H1 (cell line): ENCODE measurements at regions not wholly inside any gene's neighbourhood (a gene's known extent, or its start where the extent isn't known, plus 50 kb on each side); places are given as distances from the start of the nearest gene placed in this dataset.

Source experiments
- CTCF ChIA-PET: fragments of 300-600 bp; sonication (Branson Sonifier 250); formaldehyde crosslinking; loops from one replicate; lab custom pipeline; 2021; ENCODE audit not compliant: partially characterized antibody; lab: Charles Lee
- POLR2A ChIA-PET: fragments of 300-600 bp; sonication (Branson Sonifier 250); formaldehyde crosslinking; loops from one replicate; lab custom pipeline; 2021; ENCODE audit warnings: inconsistent platforms; ENCODE audit not compliant: partially characterized antibody; lab: Charles Lee
- DNase-seq, 2 experiments: peaks; one replicate each; pipeline versions ENCODE4 v3.0.0 to v3.0.0-alpha.2; 2010 to 2022; ENCODE audit warnings: low spot score in 2 of 2, low read depth in 1 of 2, mixed read lengths in 1 of 2
- FAIRE-seq: peaks from 2 replicates; lab custom pipeline; 2011; peaks lifted over from hg19 to GRCh38; lab: Jason Lieb, UNC
- H2AFZ ChIP-seq: 2 replicates; pipeline ENCODE4 v1.8.1; 2012; ENCODE audit warnings: low read length, inconsistent platforms
- H2AK5ac ChIP-seq: 2 replicates; pipeline ENCODE4 v1.6.1; 2013; ENCODE audit warnings: low read depth, low read length
- H2BK120ac ChIP-seq: replicated peaks from 2 replicates; pipeline ENCODE3; 2013; ENCODE audit warnings: low read depth, low read length, inconsistent platforms
- H2BK12ac ChIP-seq: 2 replicates; pipeline ENCODE4 v1.6.1; 2013; ENCODE audit warnings: low read depth, low read length
- H2BK15ac ChIP-seq: 2 replicates; pipeline ENCODE4 v1.6.1; 2013; ENCODE audit warnings: low read length
- H2BK20ac ChIP-seq: 2 replicates; pipeline ENCODE4 v1.6.1; 2013; ENCODE audit warnings: low read length
- H2BK5ac ChIP-seq: 2 replicates; pipeline ENCODE4 v1.6.1; 2013; ENCODE audit warnings: low read depth, low read length
- H3K14ac ChIP-seq: 2 replicates; pipeline ENCODE4 v1.6.1; 2013; ENCODE audit warnings: inconsistent platforms; ENCODE audit not compliant: insufficient read length
- H3K18ac ChIP-seq: 2 replicates; pipeline ENCODE4 v1.6.1; 2013; ENCODE audit warnings: low read length; ENCODE audit errors: extremely low read depth
- H3K23ac ChIP-seq: 2 replicates; pipeline ENCODE4 v1.6.1; 2013; ENCODE audit warnings: inconsistent platforms; ENCODE audit not compliant: insufficient read length
- H3K23me2 ChIP-seq: 2 replicates; pipeline ENCODE4 v1.6.1; 2013; ENCODE audit warnings: low read depth, low read length
- H3K27ac ChIP-seq: 2 replicates; pipeline ENCODE4 v1.6.1; 2011; ENCODE audit warnings: low read depth, low read length, inconsistent platforms
- H3K27me3 ChIP-seq, 4 experiments: replicated peaks in 1 of 4; 1 replicate in 1 of 4; 2 replicates in 3 of 4; pipeline versions ENCODE4 v1.6.1 to v1.8.1; 2011 to 2013; ENCODE audit warnings: low read length in 3 of 4, mild to moderate bottlenecking in 3 of 4, inconsistent platforms in 2 of 4, mixed read lengths in 2 of 4, moderate library complexity in 1 of 4; ENCODE audit not compliant: control insufficient read depth in 3 of 4, insufficient read depth in 3 of 4; ENCODE audit errors: extremely low read depth in 1 of 4
- H3K36me3 ChIP-seq, 4 experiments: 2 replicates each; pipeline versions ENCODE4 v1.6.1 to v1.8.1; 2011 to 2013; ENCODE audit warnings: mild to moderate bottlenecking in 4 of 4, low read length in 3 of 4, moderate library complexity in 2 of 4, control low read depth in 1 of 4, inconsistent platforms in 1 of 4; ENCODE audit not compliant: insufficient read depth in 4 of 4, control insufficient read depth in 2 of 4
- H3K4ac ChIP-seq: replicated peaks from 2 replicates; pipeline ENCODE3; 2013; ENCODE audit warnings: low read length, low read depth, mixed read lengths, inconsistent platforms; ENCODE audit not compliant: insufficient read length
- H3K4me1 ChIP-seq, 4 experiments: replicated peaks in 1 of 4; 1 replicate in 1 of 4; 2 replicates in 3 of 4; pipeline versions ENCODE4 v1.6.1 to v1.8.1; 2011 to 2013; ENCODE audit warnings: low read length in 3 of 4, inconsistent platforms in 2 of 4, mixed read lengths in 1 of 4; ENCODE audit not compliant: insufficient read depth in 4 of 4, control insufficient read depth in 3 of 4
- H3K4me2 ChIP-seq, 2 experiments: 2 replicates each; pipeline versions ENCODE4 v1.6.1 to v1.8.1; 2011 to 2013; ENCODE audit warnings: low read depth in 2 of 2, low read length in 2 of 2, control low read depth in 1 of 2, inconsistent platforms in 1 of 2, mild to moderate bottlenecking in 1 of 2; ENCODE audit not compliant: insufficient read depth in 1 of 2
- H3K4me3 ChIP-seq, 4 experiments: fragments of 200-600, 300-600 bp in 1 of 4; sonication (generic), shearing (Covaris generic), sonication (Bioruptor Twin) in 1 of 4; 2 replicates each; pipeline versions ENCODE4 v1.5.1 to v1.8.1; 2011 to 2016; ENCODE audit warnings: low read length in 4 of 4, low read depth in 3 of 4, control low read depth in 2 of 4, inconsistent platforms in 2 of 4, mild to moderate bottlenecking in 2 of 4, mixed read lengths in 1 of 4, moderate library complexity in 1 of 4; ENCODE audit not compliant: insufficient read depth in 2 of 4; ENCODE audit errors: extremely low read depth in 1 of 4
- H3K56ac ChIP-seq: replicated peaks from 2 replicates; pipeline ENCODE3; 2013; ENCODE audit warnings: low read depth, mild to moderate bottlenecking, mixed read lengths, low read length, inconsistent platforms; ENCODE audit not compliant: insufficient read length
- H3K79me1 ChIP-seq: 2 replicates; pipeline ENCODE4 v1.6.1; 2013; ENCODE audit warnings: low read depth, low read length, control low read depth
- H3K79me2 ChIP-seq, 2 experiments: 2 replicates each; pipeline versions ENCODE4 v1.6.1 to v1.8.1; 2012 to 2013; ENCODE audit warnings: low read length in 2 of 2, mild to moderate bottlenecking in 2 of 2, inconsistent platforms in 1 of 2; ENCODE audit not compliant: insufficient read depth in 2 of 2, control insufficient read depth in 1 of 2
- H3K9ac ChIP-seq, 4 experiments: replicated peaks in 1 of 4; 1 replicate in 1 of 4; 2 replicates in 3 of 4; pipeline versions ENCODE4 v1.6.1 to v1.8.1; 2011 to 2013; ENCODE audit warnings: low read depth in 3 of 4, low read length in 3 of 4, control low read depth in 2 of 4, mild to moderate bottlenecking in 2 of 4, moderate library complexity in 2 of 4, inconsistent platforms in 1 of 4; ENCODE audit errors: extremely low read depth in 1 of 4
- H3K9me3 ChIP-seq, 2 experiments: 2 replicates each; pipeline versions ENCODE4 v1.6.1 to v1.8.1; 2012 to 2013; ENCODE audit warnings: mild to moderate bottlenecking in 2 of 2, moderate library complexity in 2 of 2, control low read depth in 1 of 2, inconsistent platforms in 1 of 2, low read depth in 1 of 2, low read length in 1 of 2, mixed read lengths in 1 of 2; ENCODE audit not compliant: insufficient read depth in 2 of 2
- H4K20me1 ChIP-seq, 2 experiments: replicated peaks in 1 of 2; 2 replicates each; pipeline versions ENCODE3 to v1.8.1; 2011 to 2013; ENCODE audit warnings: inconsistent platforms in 2 of 2, low read length in 2 of 2, mild to moderate bottlenecking in 1 of 2; ENCODE audit not compliant: insufficient read depth in 2 of 2, control insufficient read depth in 1 of 2
- H4K5ac ChIP-seq: 2 replicates; pipeline ENCODE4 v1.6.1; 2013; ENCODE audit warnings: low read length, low read depth, mixed read lengths, inconsistent platforms; ENCODE audit not compliant: insufficient read length
- H4K8ac ChIP-seq: 2 replicates; pipeline ENCODE4 v1.8.0; 2013; ENCODE audit warnings: mild to moderate bottlenecking, moderate library complexity, low read length, inconsistent platforms; ENCODE audit not compliant: insufficient read depth; ENCODE audit errors: extremely low read depth
- H4K91ac ChIP-seq: replicated peaks from 2 replicates; pipeline ENCODE3; 2013; ENCODE audit warnings: low read length, mixed read lengths, inconsistent platforms; ENCODE audit not compliant: insufficient read length
- BACH1 ChIP-seq: IDR thresholded peaks from 2 replicates; pipeline ENCODE4 v1.6.1; 2012; ENCODE audit warnings: low read length, improper control_type of control experiment
- MAFK ChIP-seq: IDR thresholded peaks from 2 replicates; pipeline ENCODE4 v1.6.1; 2012; ENCODE audit warnings: low read depth, mild to moderate bottlenecking, improper control_type of control experiment, low read length
- SUZ12 ChIP-seq: fragments of 200-600 bp; sonication (generic); IDR thresholded peaks from 2 replicates; pipeline ENCODE4 v1.6.1; 2012; ENCODE audit warnings: mild to moderate bottlenecking, inconsistent platforms, low read length, moderate library complexity, mixed read lengths
- WGBS, 2 experiments: shearing (Covaris generic) in 1 of 2; methylation state at CpG; one replicate each; pipeline versions ENCODE4 v1.1.6 to v1.1.7; 2013 to 2015; ENCODE audit warnings: low lambda C conversion rate in 2 of 2, mixed read lengths in 2 of 2, inconsistent platforms in 1 of 2, low coverage in 1 of 2, missing lambda C conversion rate in 1 of 2; ENCODE audit not compliant: insufficient replicate concordance in 2 of 2, insufficient coverage in 1 of 2, insufficient read length in 1 of 2; ENCODE audit errors: extremely low coverage in 1 of 2, missing lambda C conversion rate in 1 of 2; 5-methylcytosine and 5-hydroxymethylcytosine counted together
- TF ChIP-seq, protein P1 (sequence below): IDR thresholded peaks from 2 replicates; pipeline ENCODE4 v1.6.1; 2011; ENCODE audit warnings: low read depth, mild to moderate bottlenecking, low read length; ENCODE audit not compliant: insufficient read depth

DNA sequence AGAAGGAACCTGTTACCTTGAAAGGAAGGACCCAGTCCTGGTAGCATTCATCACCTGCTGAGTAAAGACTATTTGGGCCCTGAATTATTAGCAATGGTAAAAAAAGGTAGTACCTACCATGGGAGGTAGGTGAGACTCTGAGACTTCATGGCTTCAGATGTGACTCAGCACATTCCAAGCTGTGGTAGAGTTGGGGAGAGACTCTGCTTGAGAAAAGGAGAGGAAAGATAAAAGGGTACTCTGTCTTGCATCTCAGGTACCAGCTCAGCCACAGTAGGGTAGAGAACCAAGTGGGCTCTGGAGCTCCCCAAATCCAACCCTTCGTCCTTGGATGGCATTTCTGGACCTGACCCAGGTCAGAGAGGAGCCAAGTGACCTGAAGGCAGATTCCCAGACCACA is 430.4 kb downstream of the TBL1XR1 start:
- no peak overlapping the region for H3K27ac ChIP-seq
- POLR2A ChIA-PET: no interaction called here

More for the DNA sequence above, 430.4 kb downstream of the TBL1XR1 start:
- no peak overlapping the region for H3K23ac ChIP-seq
- no peak overlapping the region for H2BK12ac ChIP-seq
- no peaks in the 10 kb centered on the region for H3K9me3 ChIP-seq
- no peak overlapping the region for H3K56ac ChIP-seq
- no peak overlapping the region for H2BK15ac ChIP-seq
- whole genome bisulfite sequencing, 2 experiments: 82% methylated on average over 1 of the region's 1 CpG; no CpG with 5 or more reads in 1 of the 2 experiments
- H4K91ac ChIP-seq: no peak overlapping the region
- no peak overlapping the region for H3K9ac ChIP-seq
- H3K4ac ChIP-seq: no peak overlapping the region
- CTCF ChIA-PET: interaction anchor here (0.6 to 1.3 kb wide), 2 partner anchors 18 to 171 kb away, joined by 3 to 4 read pairs; no protein-coding TSS in a partner anchor
- H3K79me2 ChIP-seq: no peaks in the 10 kb centered on the region
- no peak overlapping the region for H2BK120ac ChIP-seq
- no peaks in the 10 kb centered on the region for H3K36me3 ChIP-seq
- no peak overlapping the region for H3K4me2 ChIP-seq
- no peak overlapping the region; the same call in none of the 2 replicates for H4K8ac ChIP-seq
- no peak overlapping the region for H3K4me3 ChIP-seq
- H3K18ac ChIP-seq: no peak overlapping the region
- H2BK5ac ChIP-seq: no peak overlapping the region
- FAIRE-seq (no peak), DNase-seq (no peak)
- no peak overlapping the region for H2AFZ ChIP-seq
- H3K4me1 ChIP-seq: no peaks in the 10 kb centered on the region
- no peak overlapping the region for H3K14ac ChIP-seq
- no peaks in the 10 kb centered on the region for H3K27me3 ChIP-seq
- no peaks in the 10 kb centered on the region for H3K79me1 ChIP-seq
- no peaks in the 10 kb centered on the region for H4K20me1 ChIP-seq
- H3K23me2 ChIP-seq: no peaks in the 10 kb centered on the region
- no peak overlapping the region for H2AK5ac ChIP-seq
- TF ChIP-seq, protein P1, sequence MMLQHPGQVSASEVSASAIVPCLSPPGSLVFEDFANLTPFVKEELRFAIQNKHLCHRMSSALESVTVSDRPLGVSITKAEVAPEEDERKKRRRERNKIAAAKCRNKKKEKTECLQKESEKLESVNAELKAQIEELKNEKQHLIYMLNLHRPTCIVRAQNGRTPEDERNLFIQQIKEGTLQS: no peak
- TF ChIP-seq MAFK (peak; percentile 44; the same call in 1 of the 2 replicates), BACH1 (peak; percentile 75), SUZ12 (no peak)
- H2BK20ac ChIP-seq: no peak overlapping the region
- no peak overlapping the region for H4K5ac ChIP-seq
